GM19463 (cell line): ENCODE measurements at regions not wholly inside any gene's neighbourhood (a gene's known extent, or its start where the extent isn't known, plus 50 kb on each side); places are given as distances from the start of the nearest gene placed in this dataset.
"Not testable (repeated sequence)": the region's sequence is repeated elsewhere in the genome, so short reads cannot be mapped to it uniquely, and the experiment has no call there.

Experiments used
- ATAC-seq: cut with Tn5 transposase; IDR thresholded peaks from one replicate; pipeline ENCODE4 v1.9.1; 2021; ENCODE audit warnings: mild to moderate bottlenecking, moderate library complexity; ENCODE audit not compliant: unreplicated experiment

GRCh38 chr13:74751739-74752138 is 617.5 kb upstream of the KLF12 start:
- no peak for ATAC-seq

- no peak for ATAC-seq
Observed at GRCh38 chr13:74747186-74747955, 613.2 kb upstream of the KLF12 start.

GRCh38 chr13:74743992-74744391 is 609.8 kb upstream of the KLF12 start:
- no peak for ATAC-seq

GRCh38 chr13:74741732-74742131 is 607.5 kb upstream of the KLF12 start:
- ATAC-seq, result no peak

- ATAC-seq, result no peak
Observed at GRCh38 chr13:74732736-74733385, 598.7 kb upstream of the KLF12 start.

GRCh38 chr13:74731731-74732130 is 597.5 kb upstream of the KLF12 start:
- ATAC-seq, result no peak

- no peak for ATAC-seq
Observed at GRCh38 chr13:74730556-74731331, 596.5 kb upstream of the KLF12 start.

- no peak for ATAC-seq
Observed at GRCh38 chr13:74726206-74726605, 592.0 kb upstream of the KLF12 start.

- not testable (repeated sequence) for ATAC-seq
Observed at GRCh38 chr13:74718232-74718842, 584.1 kb upstream of the KLF12 start.

- no peak for ATAC-seq
Observed at GRCh38 chr13:74715718-74716117, 581.5 kb upstream of the KLF12 start.

- ATAC-seq, result no peak
Observed at GRCh38 chr13:74710006-74710405, 575.8 kb upstream of the KLF12 start.

GRCh38 chr13:74709226-74709625 is 575.0 kb upstream of the KLF12 start:
- no peak for ATAC-seq

- no peak for ATAC-seq
Observed at GRCh38 chr13:74708629-74709028, 574.4 kb upstream of the KLF12 start.

- no peak for ATAC-seq
Observed at GRCh38 chr13:74707291-74707690, 573.1 kb upstream of the KLF12 start.

GRCh38 chr13:74706801-74707200 is 572.6 kb upstream of the KLF12 start:
- ATAC-seq, result no peak

GRCh38 chr13:74705438-74705837 is 571.2 kb upstream of the KLF12 start:
- ATAC-seq, result no peak

- no peak for ATAC-seq
Observed at GRCh38 chr13:74703855-74704387, 569.7 kb upstream of the KLF12 start.

GRCh38 chr13:74696148-74696922 is 562.1 kb upstream of the KLF12 start:
- no peak for ATAC-seq

- no peak for ATAC-seq
Observed at GRCh38 chr13:74695021-74695800, 561.0 kb upstream of the KLF12 start.
